Ishikawa (cell line): ENCODE measurements at regions not wholly inside any gene's neighbourhood (a gene's known extent, or its start where the extent isn't known, plus 50 kb on each side); places are given as distances from the start of the nearest gene placed in this dataset.

Source experiments
- CEBPB ChIP-seq: IDR thresholded peaks from 2 replicates; pipeline ENCODE4 v1.6.1; 2012
- CREB1 ChIP-seq: IDR thresholded peaks from 2 replicates; pipeline ENCODE4 v1.6.1; 2012; ENCODE audit warnings: low read depth
- EGR1 ChIP-seq: IDR thresholded peaks from 2 replicates; pipeline ENCODE4 v1.6.1; 2012
- EP300 ChIP-seq: IDR thresholded peaks from 2 replicates; pipeline ENCODE4 v1.6.1; 2012; ENCODE audit warnings: borderline replicate concordance
- FOXM1 ChIP-seq: IDR thresholded peaks from 2 replicates; pipeline ENCODE4 v1.6.1; 2012; ENCODE audit warnings: low read depth, borderline replicate concordance
- MAX ChIP-seq: IDR thresholded peaks from 2 replicates; pipeline ENCODE4 v1.6.1; 2012
- NFIC ChIP-seq: IDR thresholded peaks from 2 replicates; pipeline ENCODE4 v1.6.1; 2012
- RAD21 ChIP-seq: IDR thresholded peaks from 2 replicates; pipeline ENCODE4 v1.6.1; 2012; ENCODE audit warnings: low read depth
- REST ChIP-seq: IDR thresholded peaks from 2 replicates; pipeline ENCODE4 v1.6.1; 2012; ENCODE audit warnings: low read depth, mild to moderate bottlenecking
- TAF1 ChIP-seq: IDR thresholded peaks from 2 replicates; pipeline ENCODE4 v1.6.1; 2012; ENCODE audit warnings: low read depth, mild to moderate bottlenecking
- TCF12 ChIP-seq: IDR thresholded peaks from 2 replicates; pipeline ENCODE4 v1.6.1; 2012; ENCODE audit warnings: low read depth
- TEAD4 ChIP-seq: IDR thresholded peaks from 2 replicates; pipeline ENCODE4 v1.6.1; 2012
- USF1 ChIP-seq: IDR thresholded peaks from 2 replicates; pipeline ENCODE4 v1.6.1; 2012
- YY1 ChIP-seq: IDR thresholded peaks from 2 replicates; pipeline ENCODE4 v1.6.1; 2012; ENCODE audit warnings: low read depth
- ZBTB7A ChIP-seq: IDR thresholded peaks from 2 replicates; pipeline ENCODE4 v1.6.1; 2012; ENCODE audit warnings: low read depth

GRCh38 chr1:157310401-157310800 lies 172.2 kb upstream of the ETV3 start:
- TF ChIP-seq ZBTB7A, result no peak
- TF ChIP-seq TAF1, result no peak
- TF ChIP-seq EGR1, result no peak
- no peak for TF ChIP-seq EP300
- TF ChIP-seq TCF12, result no peak
- no peak for TF ChIP-seq REST
- TF ChIP-seq CEBPB, result no peak
- no peak for TF ChIP-seq TEAD4
- no peak for TF ChIP-seq YY1
- TF ChIP-seq USF1, result no peak
- TF ChIP-seq NFIC, result no peak
- TF ChIP-seq RAD21, result no peak
- TF ChIP-seq MAX, result no peak
- TF ChIP-seq CREB1, result no peak
- TF ChIP-seq FOXM1, result no peak

GRCh38 chr1:157307491-157307890 lies 169.3 kb upstream of the ETV3 start:
- TF ChIP-seq FOXM1 (no peak), MAX (no peak), ZBTB7A (no peak), REST (no peak), EP300 (no peak), NFIC (no peak), CEBPB (no peak), YY1 (no peak)

GRCh38 chr1:157306896-157307295 lies 168.7 kb upstream of the ETV3 start:
- no peak for TF ChIP-seq RAD21
- no peak for TF ChIP-seq USF1
- no peak for TF ChIP-seq TCF12
- no peak for TF ChIP-seq REST
- no peak for TF ChIP-seq EP300
- no peak for TF ChIP-seq YY1
- TF ChIP-seq TEAD4, result no peak
- no peak for TF ChIP-seq ZBTB7A
- TF ChIP-seq EGR1, result no peak
- no peak for TF ChIP-seq CREB1
- TF ChIP-seq CEBPB, result no peak
- no peak for TF ChIP-seq TAF1
- no peak for TF ChIP-seq NFIC
- no peak for TF ChIP-seq FOXM1
- TF ChIP-seq MAX, result no peak

GRCh38 chr1:157304271-157304670 lies 166.1 kb upstream of the ETV3 start:
- TF ChIP-seq RAD21 (no peak), NFIC (no peak), CREB1 (no peak), REST (no peak), TCF12 (no peak), EP300 (no peak), ZBTB7A (no peak), MAX (no peak), FOXM1 (no peak), USF1 (no peak), EGR1 (no peak)
